22Rv1 (cell line): ENCODE measurements at regions not wholly inside any gene's neighbourhood (a gene's known extent, or its start where the extent isn't known, plus 50 kb on each side); places are given as distances from the start of the nearest gene placed in this dataset.

Experiments
- H3K27ac ChIP-seq: fragments of 450-650 bp; 2 replicates; pipeline ENCODE4 v1.5.1; 2017
- CTCF ChIP-seq: fragments of 450-650 bp; IDR thresholded peaks from 2 replicates; pipeline ENCODE4 v1.5.1; 2017; ENCODE audit warnings: mild to moderate bottlenecking
- ZFX ChIP-seq: fragments of 450-650 bp; IDR thresholded peaks from 2 replicates; pipeline ENCODE4 v1.6.1; 2017; ENCODE audit warnings: antibody characterized with exemption, borderline replicate concordance

- H3K27ac ChIP-seq, result no peak overlapping the region
- TF ChIP-seq CTCF, result no peak
- TF ChIP-seq ZFX, result no peak
Measured at GRCh38 chr9:135258461-135258860, 171.0 kb downstream of the OLFM1 start.

- no peak for TF ChIP-seq CTCF
- TF ChIP-seq ZFX, result no peak
- no peak overlapping the region for H3K27ac ChIP-seq
Measured at GRCh38 chr9:135259273-135259672, 171.8 kb downstream of the OLFM1 start.

- TF ChIP-seq CTCF (no peak), ZFX (no peak)
- no peak overlapping the region for H3K27ac ChIP-seq
Measured at GRCh38 chr9:135260221-135261180, 173.0 kb downstream of the OLFM1 start.

DNA sequence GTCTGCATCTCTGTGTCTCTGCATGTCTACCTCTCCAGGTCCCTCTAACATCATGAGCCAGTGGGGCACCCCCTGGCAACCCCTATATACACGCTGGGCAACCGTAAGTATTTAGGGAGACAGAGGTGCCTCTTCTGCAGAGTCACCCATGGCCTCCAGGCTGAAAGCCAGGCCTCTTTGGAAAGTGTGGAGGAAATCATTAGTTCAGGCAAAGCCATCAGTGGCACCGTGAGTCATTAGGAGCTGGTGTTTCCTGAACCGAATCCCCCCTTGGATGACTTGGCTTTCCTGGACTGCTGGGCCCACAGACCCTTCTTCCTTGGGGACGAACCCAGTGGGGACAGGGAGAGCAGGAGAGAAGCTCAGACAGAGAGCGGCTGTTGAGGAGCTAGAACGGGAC lies 174.8 kb downstream of the OLFM1 start:
- H3K27ac ChIP-seq, result no peak overlapping the region
- TF ChIP-seq ZFX (no peak), CTCF (no peak)

DNA sequence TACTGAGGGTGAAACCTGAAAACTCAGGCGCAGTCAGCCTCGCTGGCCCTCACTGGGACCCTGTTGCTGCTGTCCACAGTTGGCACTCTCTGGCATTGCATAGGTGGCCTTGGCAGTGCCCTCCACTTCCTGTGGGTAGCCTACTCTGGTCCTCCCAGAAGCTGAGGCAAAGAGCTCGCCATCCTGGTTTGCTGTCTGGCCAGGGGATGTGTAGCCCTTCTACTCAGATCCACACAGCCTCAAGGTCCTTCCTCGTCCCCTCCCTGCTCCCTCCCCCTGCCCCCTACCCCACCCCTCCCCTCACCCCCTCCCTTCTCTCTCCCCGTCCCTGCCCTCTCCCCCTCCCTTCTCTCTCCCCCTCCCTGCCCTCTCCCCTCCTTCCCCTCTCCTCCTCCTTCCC lies 176.0 kb downstream of the OLFM1 start:
- no peak for TF ChIP-seq ZFX
- TF ChIP-seq CTCF, result no peak
- no peak overlapping the region for H3K27ac ChIP-seq

GRCh38 chr9:135265931-135266330 lies 178.5 kb downstream of the OLFM1 start:
- H3K27ac ChIP-seq, result no peak overlapping the region
- TF ChIP-seq ZFX, result no peak
- no peak for TF ChIP-seq CTCF

DNA sequence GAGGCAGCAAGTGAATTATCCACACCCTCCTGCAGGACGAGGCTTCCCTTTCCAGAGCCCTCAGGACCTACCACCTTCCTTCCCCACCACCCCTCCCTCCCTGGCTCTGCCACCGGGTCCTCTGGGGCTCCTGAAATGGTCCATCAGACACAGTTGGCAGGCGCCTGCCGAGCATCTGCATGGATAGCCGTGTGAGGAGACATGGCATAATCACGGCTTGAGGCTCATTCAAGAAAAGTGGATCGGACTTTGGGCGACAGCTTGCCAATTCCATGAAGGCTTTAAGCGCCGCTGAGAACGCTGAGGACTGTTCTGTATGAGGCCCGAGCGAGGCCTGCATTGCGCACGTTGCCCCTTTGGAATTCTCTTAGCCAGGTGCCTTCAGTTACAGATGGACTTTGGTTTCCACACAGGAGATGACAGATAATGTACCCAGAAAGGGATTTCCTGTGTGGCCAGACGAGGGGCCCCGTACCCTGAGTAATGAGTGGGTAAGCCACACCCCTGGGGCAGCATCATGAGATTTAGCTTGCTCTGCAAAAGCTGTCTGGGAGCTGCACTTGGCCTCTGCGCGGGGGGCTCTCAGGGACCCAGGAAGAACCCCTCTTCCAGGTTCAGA lies 179.8 kb downstream of the OLFM1 start:
- TF ChIP-seq CTCF (no peak), ZFX (no peak)
- H3K27ac ChIP-seq, result no peak overlapping the region
